ENCODE measurements at regions not wholly inside any gene's neighbourhood (a gene's known extent, or its start where the extent isn't known, plus 50 kb on each side); places are given as distances from the start of the nearest gene placed in this dataset.

DNA sequence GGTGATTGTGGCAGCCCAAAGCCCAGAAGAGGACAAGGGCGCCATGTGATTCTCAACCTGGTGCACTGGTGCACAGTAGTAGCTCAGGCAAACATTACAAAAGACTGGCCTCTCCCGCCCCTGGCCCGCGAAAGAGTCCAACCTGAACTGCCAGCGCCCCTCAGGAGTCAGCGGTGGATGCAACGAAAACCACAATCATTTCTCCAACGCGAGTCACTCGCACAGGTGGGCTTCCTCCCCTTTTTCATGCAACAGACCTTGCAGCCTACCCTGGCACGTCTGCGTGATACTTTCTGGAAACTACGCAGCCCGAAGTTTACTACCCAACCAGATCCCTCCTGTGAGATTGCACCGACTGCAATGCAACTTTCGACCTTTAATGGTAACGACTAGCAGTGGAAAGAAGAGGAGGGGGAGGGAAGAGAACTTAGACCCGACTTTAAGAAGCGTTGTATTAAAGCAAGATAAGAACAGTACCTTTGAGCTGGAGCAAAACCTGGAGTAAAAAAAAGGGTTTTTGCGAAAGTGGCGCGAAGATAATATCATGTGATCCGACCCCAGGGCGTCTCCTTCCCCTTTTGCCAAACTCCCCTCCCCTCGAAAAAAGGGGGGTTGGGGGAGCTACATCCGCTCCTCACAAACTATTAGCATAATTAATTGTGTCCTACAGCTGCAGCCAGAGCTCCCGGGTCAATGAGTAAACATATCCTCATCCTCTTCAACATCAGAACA, 63.3 kb upstream of the CCDC160 start:
- no peak for DNase-seq (ENCODE audit: low spot score)

DNA sequence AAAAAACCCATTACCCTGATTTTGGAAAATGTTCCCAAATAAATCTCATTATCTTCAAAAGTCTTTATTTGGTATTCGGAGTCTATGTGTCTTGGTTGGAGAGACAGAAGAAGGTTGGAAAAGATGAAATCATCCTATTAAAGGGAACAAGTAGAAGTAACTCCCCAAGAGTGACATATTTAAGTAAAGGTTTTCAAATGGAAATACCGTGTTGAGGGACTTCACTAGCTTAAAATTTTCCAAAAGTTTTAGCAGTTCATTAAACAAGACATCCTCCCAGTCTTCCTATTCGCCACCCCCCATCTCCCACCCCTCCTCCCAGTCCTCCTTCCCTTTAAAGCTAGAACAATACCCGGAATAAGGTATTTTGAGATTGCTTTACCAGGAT, 62.7 kb upstream of the CCDC160 start:
- DNase-seq (ENCODE audit: low spot score): no peak

DNA sequence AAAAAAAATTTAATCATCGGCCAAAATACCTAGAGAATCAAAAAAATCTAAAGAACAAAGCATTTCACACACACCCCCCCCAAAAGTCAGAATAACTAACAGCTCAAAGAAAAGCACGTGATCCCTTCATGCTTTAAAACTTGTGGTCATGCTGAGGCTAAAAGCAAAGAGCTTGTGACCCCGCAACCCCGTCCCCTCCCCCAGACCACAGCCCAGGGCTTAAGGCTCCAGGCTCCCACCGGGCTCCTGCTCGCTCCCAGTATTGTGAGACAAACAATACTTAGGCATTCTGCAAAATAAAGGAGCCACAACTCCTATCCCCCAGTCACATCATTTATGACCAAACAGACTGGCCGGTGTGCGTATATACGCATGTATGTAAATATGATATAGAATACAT, 62.1 kb upstream of the CCDC160 start:
- DNase-seq (ENCODE audit: low spot score): no peak

DNA sequence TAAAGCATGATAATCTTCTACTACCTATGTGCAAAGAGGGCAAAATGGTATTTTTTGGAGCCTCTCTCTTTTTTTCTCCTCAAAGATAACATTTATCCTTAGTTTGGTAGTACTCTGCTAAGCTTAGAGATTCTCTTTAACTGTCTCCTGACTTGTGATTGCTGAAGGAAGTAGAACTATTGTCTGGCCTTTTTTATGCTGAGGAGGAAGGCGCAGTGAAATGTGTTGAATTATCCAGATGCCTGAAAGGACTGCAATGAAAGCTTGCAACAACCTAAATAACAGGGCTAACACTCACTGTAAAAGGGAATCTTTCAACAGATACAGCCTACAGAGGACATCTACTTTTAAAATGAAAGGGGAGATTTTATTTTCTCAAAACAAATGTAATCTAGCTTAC, 59.5 kb upstream of the CCDC160 start:
- DNase-seq (ENCODE audit: low spot score): no peak

DNA sequence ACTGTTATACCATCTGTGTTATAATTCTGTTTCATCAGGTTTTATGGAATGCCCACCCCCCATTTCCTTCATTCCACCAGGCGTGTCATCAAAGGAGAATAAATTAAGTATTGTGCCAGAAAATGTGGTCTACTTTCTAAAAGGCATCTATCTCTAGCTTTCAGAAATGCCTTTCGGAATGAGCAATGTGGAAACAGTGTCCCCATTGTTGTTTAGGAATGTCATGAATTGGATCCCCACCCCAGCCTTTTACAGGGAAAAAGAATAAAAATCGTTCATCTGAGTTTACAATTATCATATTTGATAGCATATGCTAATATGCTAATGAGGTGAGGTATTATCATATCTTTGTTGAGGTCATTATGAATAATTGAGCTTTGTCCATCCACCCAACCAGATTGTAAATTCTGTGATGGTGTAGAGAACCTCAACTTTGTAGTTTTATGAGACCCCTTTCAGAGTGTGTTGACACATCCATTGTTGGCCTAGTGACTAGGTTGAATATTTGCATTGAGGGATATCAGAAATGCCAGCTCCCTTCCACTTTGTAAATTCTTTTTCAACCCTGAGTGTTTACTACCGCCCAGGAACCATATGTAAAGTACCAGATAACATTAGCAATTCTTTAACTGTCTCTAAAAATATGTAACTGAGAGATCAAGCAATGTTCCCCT, 56.2 kb upstream of the CCDC160 start:
- no peak for DNase-seq (ENCODE audit: low spot score)

DNA sequence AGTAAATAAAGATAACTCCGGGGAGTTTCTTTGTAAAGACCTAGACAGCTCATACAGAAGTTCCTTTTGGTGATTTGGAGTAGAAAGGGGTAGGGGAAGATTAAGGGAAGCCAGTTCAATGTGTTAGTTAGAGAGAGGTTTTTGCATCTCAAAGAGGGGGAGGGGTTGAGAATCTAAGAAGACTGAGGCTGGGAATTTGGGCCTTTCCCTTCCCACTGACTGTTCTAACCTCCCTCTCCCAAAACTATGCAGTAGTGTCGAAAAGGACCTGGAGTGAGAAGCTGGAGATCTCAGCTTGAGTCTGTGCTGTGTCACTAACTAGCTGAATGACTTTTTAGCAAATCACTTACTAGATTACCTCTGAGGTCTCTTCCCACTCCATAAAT, 55.7 kb upstream of the CCDC160 start:
- DNase-seq (ENCODE audit: low spot score): no peak

DNA sequence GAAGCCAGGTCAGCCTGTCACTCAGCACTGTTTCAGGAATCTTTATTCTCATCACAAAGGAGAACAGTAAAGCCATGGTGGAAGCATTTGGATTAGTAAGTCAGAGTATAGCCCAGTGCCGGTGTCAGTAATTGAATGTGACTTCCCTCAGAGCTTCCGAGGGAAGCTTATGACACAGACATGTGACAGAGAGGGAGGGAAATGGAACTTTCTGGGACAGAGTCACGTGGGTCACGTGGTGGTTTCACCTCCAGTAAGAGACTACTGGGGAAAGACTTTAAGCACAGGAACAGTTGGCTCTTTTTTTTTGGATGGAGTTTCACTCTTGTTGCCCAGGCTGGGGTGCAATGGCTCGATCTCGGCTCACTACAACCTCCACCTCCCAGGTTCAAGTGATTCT, 53.3 kb upstream of the CCDC160 start:
- DNase-seq (ENCODE audit: low spot score): no peak

DNA sequence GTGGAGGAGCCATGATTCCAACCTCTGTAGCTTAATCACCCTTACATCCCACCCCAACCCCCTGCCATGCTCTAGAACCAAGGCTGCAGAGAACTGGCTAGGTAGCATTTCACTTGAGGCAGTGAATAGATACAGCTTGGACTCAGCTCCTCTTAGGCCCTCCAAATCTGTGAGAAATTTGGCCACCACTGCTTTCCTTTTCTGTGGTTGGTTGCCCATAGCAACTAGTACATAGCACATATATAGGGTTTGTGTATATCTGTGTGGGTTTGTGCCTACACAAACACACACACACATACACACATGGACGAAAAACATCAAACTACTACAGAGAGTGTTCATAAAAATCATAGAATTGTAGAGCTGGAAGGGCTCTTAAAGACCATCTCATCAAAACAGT, 52.0 kb upstream of the CCDC160 start:
- DNase-seq (ENCODE audit: low spot score): no peak

DNA sequence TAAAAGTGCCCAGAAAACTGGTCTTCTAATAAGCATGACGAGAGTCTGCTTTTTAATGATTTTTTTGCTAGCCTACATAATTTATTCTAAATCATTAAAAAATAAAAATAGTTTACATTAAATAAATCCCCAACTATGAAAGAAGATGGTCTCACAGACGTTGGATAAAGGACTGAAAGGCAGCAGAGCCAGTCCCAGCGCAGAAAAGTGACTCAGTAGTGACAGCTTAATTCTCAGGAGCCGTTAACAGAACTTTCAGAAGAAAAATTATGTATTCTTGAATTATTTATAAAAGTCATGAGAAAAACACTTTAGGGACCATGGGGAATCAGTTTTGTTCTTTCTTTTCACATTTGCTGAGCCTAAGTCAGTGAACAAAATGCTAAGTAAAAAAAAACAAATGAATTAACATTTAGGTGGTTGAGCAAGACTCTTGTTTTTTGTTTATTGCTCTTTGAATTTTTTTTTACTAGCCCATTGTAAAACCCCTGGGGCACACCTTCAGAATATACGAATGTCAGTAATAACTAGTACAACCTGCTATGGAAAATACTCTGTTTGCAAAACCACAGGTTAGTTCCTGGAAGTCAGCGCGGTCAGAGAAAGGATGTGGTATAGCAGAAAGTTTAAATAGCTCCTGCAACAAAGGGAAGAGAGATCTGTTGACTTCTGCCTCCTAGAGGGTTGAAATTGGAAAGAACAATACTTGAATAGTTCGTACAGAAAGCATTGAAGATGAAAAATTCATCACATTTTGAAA, 50.4 kb upstream of the CCDC160 start:
- no peak for DNase-seq (ENCODE audit: low spot score)

Data from RKO (cell line).